Mesenchymal stem cell (in vitro differentiated cells and primary cell): ENCODE measurements at regions not wholly inside any gene's neighbourhood (a gene's known extent, or its start where the extent isn't known, plus 50 kb on each side); places are given as distances from the start of the nearest gene placed in this dataset.

Experiments
- DNase-seq: peaks from one replicate; pipeline ENCODE4 v3.0.0-alpha.2; 2013
- H2AFZ ChIP-seq: one replicate; pipeline ENCODE4 v1.6.1; 2013; ENCODE audit warnings: low read depth, mild to moderate bottlenecking, control low read depth, inconsistent platforms, low read length, moderate library complexity
- H2AK5ac ChIP-seq: 2 replicates; pipeline ENCODE4 v1.6.1; 2013; ENCODE audit warnings: low read length, moderate library complexity, mild to moderate bottlenecking, inconsistent platforms; ENCODE audit not compliant: severe bottlenecking
- H2BK120ac ChIP-seq: one replicate; pipeline ENCODE4 v1.6.1; 2013; ENCODE audit warnings: low read depth, mild to moderate bottlenecking, inconsistent platforms, low read length, moderate library complexity
- H2BK12ac ChIP-seq, 2 experiments: one replicate each; pipeline ENCODE4 v1.6.1; 2013; ENCODE audit warnings: inconsistent platforms in 2 of 2, low read length in 2 of 2, mild to moderate bottlenecking in 2 of 2, moderate library complexity in 2 of 2, control low read depth in 1 of 2
- H2BK15ac ChIP-seq: one replicate; pipeline ENCODE4 v1.6.1; 2013; ENCODE audit warnings: mild to moderate bottlenecking, low read depth, inconsistent platforms; ENCODE audit not compliant: poor library complexity, severe bottlenecking
- H2BK5ac ChIP-seq: 2 replicates; pipeline ENCODE4 v1.6.1; 2013; ENCODE audit warnings: low read depth, mild to moderate bottlenecking, low read length, control low read depth, inconsistent platforms; ENCODE audit not compliant: poor library complexity, severe bottlenecking
- H3K14ac ChIP-seq, 2 experiments: one replicate each; pipeline ENCODE4 v1.6.1; 2013; ENCODE audit warnings: inconsistent platforms in 2 of 2, low read length in 2 of 2, control low read depth in 1 of 2, mild to moderate bottlenecking in 1 of 2, moderate library complexity in 1 of 2
- H3K18ac ChIP-seq, 2 experiments: one replicate each; pipeline ENCODE4 v1.6.1; 2013; ENCODE audit warnings: inconsistent platforms in 2 of 2, low read length in 2 of 2, control low read depth in 1 of 2, low read depth in 1 of 2, mild to moderate bottlenecking in 1 of 2
- H3K23ac ChIP-seq, 2 experiments: one replicate each; pipeline ENCODE4 v1.6.1; 2013; ENCODE audit warnings: inconsistent platforms in 2 of 2, low read length in 2 of 2, mild to moderate bottlenecking in 2 of 2, moderate library complexity in 2 of 2, control low read depth in 1 of 2
- H3K27ac ChIP-seq: 2 replicates; pipeline ENCODE4 v1.5.1; 2013; ENCODE audit warnings: mild to moderate bottlenecking, moderate library complexity, low read length, control low read depth, inconsistent platforms; ENCODE audit not compliant: poor library complexity, severe bottlenecking
- H3K27me3 ChIP-seq, 2 experiments: 2 replicates each; pipeline versions ENCODE4 v1.6.1 to v1.7.0; 2013; ENCODE audit warnings: low read length in 2 of 2, mild to moderate bottlenecking in 2 of 2, moderate library complexity in 2 of 2, control low read depth in 1 of 2, inconsistent platforms in 1 of 2; ENCODE audit not compliant: control insufficient read depth in 1 of 2, insufficient read depth in 1 of 2
- H3K36me3 ChIP-seq, 2 experiments: 2 replicates each; pipeline versions ENCODE4 v1.6.1 to v1.7.0; 2013; ENCODE audit warnings: low read length in 2 of 2, control low read depth in 1 of 2, inconsistent platforms in 1 of 2, low read depth in 1 of 2, mild to moderate bottlenecking in 1 of 2; ENCODE audit not compliant: insufficient read depth in 2 of 2, control insufficient read depth in 1 of 2
- H3K4ac ChIP-seq, 2 experiments: one replicate each; pipeline ENCODE4 v1.6.1; 2013; ENCODE audit warnings: inconsistent platforms in 2 of 2, low read length in 2 of 2, mild to moderate bottlenecking in 2 of 2, moderate library complexity in 2 of 2, control low read depth in 1 of 2, low read depth in 1 of 2
- H3K4me1 ChIP-seq: 2 replicates; pipeline ENCODE4 v1.6.1; 2013; ENCODE audit warnings: low read depth, low read length, control low read depth; ENCODE audit not compliant: control insufficient read depth, insufficient read depth
- H3K4me2 ChIP-seq: 2 replicates; pipeline ENCODE4 v1.6.1; 2013; ENCODE audit warnings: low read length, mild to moderate bottlenecking, inconsistent platforms; ENCODE audit not compliant: poor library complexity, severe bottlenecking
- H3K4me3 ChIP-seq, 2 experiments: 2 replicates each; pipeline versions ENCODE4 v1.5.1 to v1.7.0; 2013; ENCODE audit warnings: low read length in 2 of 2, mild to moderate bottlenecking in 2 of 2, control low read depth in 1 of 2, low read depth in 1 of 2; ENCODE audit not compliant: insufficient read depth in 1 of 2
- H3K79me1 ChIP-seq: replicated peaks from 2 replicates; pipeline ENCODE4 v1.6.1; 2013; ENCODE audit warnings: mild to moderate bottlenecking, control low read depth, low read length, inconsistent platforms; ENCODE audit not compliant: poor library complexity, severe bottlenecking
- H3K9ac ChIP-seq: 2 replicates; pipeline ENCODE4 v1.7.0; 2013; ENCODE audit warnings: mild to moderate bottlenecking, low read length, moderate library complexity
- H3K9me3 ChIP-seq: 2 replicates; pipeline ENCODE4 v1.7.0; 2013; ENCODE audit warnings: mild to moderate bottlenecking, low read length; ENCODE audit not compliant: control insufficient read depth
- H4K8ac ChIP-seq: one replicate; pipeline ENCODE4 v1.6.1; 2013; ENCODE audit warnings: inconsistent platforms, mild to moderate bottlenecking, low read length, moderate library complexity
- H4K91ac ChIP-seq: one replicate; pipeline ENCODE4 v1.6.1; 2013; ENCODE audit warnings: mild to moderate bottlenecking, low read length, inconsistent platforms
- WGBS: methylation state at CpG from one replicate; pipeline ENCODE4 v1.1.7; 2013; ENCODE audit warnings: mixed read lengths; 5-methylcytosine and 5-hydroxymethylcytosine counted together

- peaks cover 3% of the 10 kb centered on the region for H3K4me1 ChIP-seq
- no peak overlapping the region for H3K23ac ChIP-seq
- H3K9ac ChIP-seq = peak overlapping the region; percentile 91
- H3K4me2 ChIP-seq = no peak overlapping the region
- H3K14ac ChIP-seq = no peak overlapping the region
- peak overlapping the region; percentile 100 for H3K27ac ChIP-seq
- H2BK5ac ChIP-seq = peak overlapping the region; percentile 90
- H2AK5ac ChIP-seq = no peak overlapping the region
- 9% methylated on average over 4 of the region's 4 CpGs for WGBS
- no peak overlapping the region for H4K8ac ChIP-seq
- no peak overlapping the region for H3K4me3 ChIP-seq
- no peak overlapping the region for H2AFZ ChIP-seq
- no peak overlapping the region for H2BK15ac ChIP-seq
- DNase-seq = peak; percentile 91
- peak overlapping the region in 1 of 2 experiments; percentile 61 for H3K18ac ChIP-seq
- no peaks in the 10 kb centered on the region for H3K79me1 ChIP-seq
- peak overlapping the region in 1 of 2 experiments; percentile 54 for H2BK12ac ChIP-seq
- H3K9me3 ChIP-seq = no peaks in the 10 kb centered on the region
- no peaks in the 10 kb centered on the region for H3K27me3 ChIP-seq
- H3K4ac ChIP-seq = no peak overlapping the region
- no peak overlapping the region for H4K91ac ChIP-seq
- no peaks in the 10 kb centered on the region for H3K36me3 ChIP-seq
- no peak overlapping the region for H2BK120ac ChIP-seq
Measured at GRCh38 chr17:69608808-69609472, 194.4 kb downstream of the MAP2K6 start.

GRCh38 chr17:69609473-69610305 lies 195.2 kb downstream of the MAP2K6 start:
- Histone ChIP-seq H2BK5ac (peak overlapping the region; percentile 90), H3K27ac (peak overlapping the region; percentile 100), H2BK120ac (no peak overlapping the region), H3K9me3 (no peaks in the 10 kb centered on the region), H3K79me1 (no peaks in the 10 kb centered on the region), H3K4me3 (no peak overlapping the region), H3K4ac (no peak overlapping the region), H3K27me3 (no peaks in the 10 kb centered on the region), H3K14ac (no peak overlapping the region), H2BK12ac (no peak overlapping the region), H3K9ac (peak overlapping the region; percentile 91), H4K91ac (no peak overlapping the region), H3K4me1 (peaks cover 3% of the 10 kb centered on the region), H2BK15ac (no peak overlapping the region), H2AFZ (no peak overlapping the region), H3K18ac (no peak overlapping the region), H3K36me3 (no peaks in the 10 kb centered on the region), H2AK5ac (no peak overlapping the region), H4K8ac (peak overlapping the region; percentile 54), H3K4me2 (no peak overlapping the region), H3K23ac (no peak overlapping the region)
- DNase-seq = peak; percentile 54
- 92% methylated on average over 3 of the region's 6 CpGs for WGBS

- Histone ChIP-seq H3K27me3 (no peaks in the 10 kb centered on the region), H3K9ac (no peak overlapping the region), H2BK5ac (no peak overlapping the region), H2AFZ (no peak overlapping the region), H4K8ac (no peak overlapping the region), H3K27ac (no peak overlapping the region), H2BK12ac (no peak overlapping the region), H3K36me3 (no peaks in the 10 kb centered on the region), H3K18ac (no peak overlapping the region), H3K4ac (no peak overlapping the region), H3K4me2 (no peak overlapping the region), H4K91ac (no peak overlapping the region), H3K9me3 (peaks cover 7% of the 10 kb centered on the region), H3K14ac (no peak overlapping the region), H3K79me1 (no peaks in the 10 kb centered on the region), H2BK15ac (no peak overlapping the region), H3K23ac (no peak overlapping the region), H2AK5ac (no peak overlapping the region), H3K4me1 (no peaks in the 10 kb centered on the region), H2BK120ac (no peak overlapping the region), H3K4me3 (no peak overlapping the region)
- no CpG with 5 or more reads among the region's 1 CpG for WGBS
- no peak for DNase-seq
Measured at GRCh38 chr17:69620363-69620762, 205.9 kb downstream of the MAP2K6 start.

GRCh38 chr17:69625474-69625873 lies 211.0 kb downstream of the MAP2K6 start:
- no peaks in the 10 kb centered on the region for H3K4me1 ChIP-seq
- H3K27me3 ChIP-seq = no peaks in the 10 kb centered on the region
- H3K18ac ChIP-seq = no peak overlapping the region
- peaks cover 7% of the 10 kb centered on the region for H3K9me3 ChIP-seq
- H2BK12ac ChIP-seq = no peak overlapping the region
- H3K4ac ChIP-seq = no peak overlapping the region
- DNase-seq = no peak
- 58% methylated on average over 2 of the region's 2 CpGs for WGBS
- no peak overlapping the region for H4K91ac ChIP-seq
- no peak overlapping the region for H3K27ac ChIP-seq
- no peak overlapping the region for H2BK5ac ChIP-seq
- no peak overlapping the region for H3K4me2 ChIP-seq
- no peaks in the 10 kb centered on the region for H3K79me1 ChIP-seq
- H2AFZ ChIP-seq = no peak overlapping the region
- H2BK15ac ChIP-seq = no peak overlapping the region
- no peak overlapping the region for H3K14ac ChIP-seq
- no peaks in the 10 kb centered on the region for H3K36me3 ChIP-seq
- no peak overlapping the region for H2BK120ac ChIP-seq
- no peak overlapping the region for H3K9ac ChIP-seq
- no peak overlapping the region for H4K8ac ChIP-seq
- H2AK5ac ChIP-seq = no peak overlapping the region
- H3K23ac ChIP-seq = no peak overlapping the region
- H3K4me3 ChIP-seq = no peak overlapping the region
